HG02798 (cell line): ENCODE measurements at regions not wholly inside any gene's neighbourhood (a gene's known extent, or its start where the extent isn't known, plus 50 kb on each side); places are given as distances from the start of the nearest gene placed in this dataset.

ENCODE experiments used
- ATAC-seq: cut with Tn5 transposase; IDR thresholded peaks from one replicate; pipeline ENCODE4 v1.9.1; 2021; ENCODE audit warnings: mild to moderate bottlenecking; ENCODE audit not compliant: unreplicated experiment, poor library complexity

- no peak for ATAC-seq
Measured at GRCh38 chr2:8622199-8622911, 59.5 kb upstream of the ID2 start.

GRCh38 chr2:8622924-8623465, 58.9 kb upstream of the ID2 start:
- ATAC-seq, result no peak

GRCh38 chr2:8623576-8623957, 58.3 kb upstream of the ID2 start:
- no peak for ATAC-seq

DNA sequence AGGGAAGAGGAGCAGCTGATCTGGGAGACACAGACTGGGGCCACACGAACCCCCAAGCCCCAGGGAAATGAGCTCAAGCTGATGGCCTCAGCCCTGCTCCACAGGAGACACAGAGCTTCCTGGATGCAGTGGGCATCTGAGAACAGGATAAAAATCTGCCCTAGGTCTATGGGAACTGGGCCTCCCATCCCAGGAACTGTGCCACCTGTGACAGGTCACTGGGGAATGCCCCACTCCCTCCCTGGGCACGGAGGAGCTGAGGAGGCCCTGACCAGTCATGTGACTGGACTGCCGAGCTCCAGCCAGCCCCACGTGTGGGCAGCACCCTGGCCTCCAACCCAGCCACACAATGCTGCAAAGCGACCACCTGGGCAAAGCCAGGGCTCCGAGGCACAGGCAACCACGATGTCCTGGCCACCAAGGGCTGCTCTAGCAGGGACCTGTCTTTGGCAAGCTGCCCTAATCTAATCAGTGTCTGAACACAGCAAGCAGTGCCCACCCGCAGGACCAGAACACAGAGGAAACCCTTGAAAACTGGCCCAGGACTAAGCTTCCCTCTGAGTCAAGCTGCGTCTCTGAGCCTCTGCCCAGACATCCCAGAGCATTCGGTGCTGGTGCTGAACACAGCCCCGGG, 57.8 kb upstream of the ID2 start:
- no peak for ATAC-seq

DNA sequence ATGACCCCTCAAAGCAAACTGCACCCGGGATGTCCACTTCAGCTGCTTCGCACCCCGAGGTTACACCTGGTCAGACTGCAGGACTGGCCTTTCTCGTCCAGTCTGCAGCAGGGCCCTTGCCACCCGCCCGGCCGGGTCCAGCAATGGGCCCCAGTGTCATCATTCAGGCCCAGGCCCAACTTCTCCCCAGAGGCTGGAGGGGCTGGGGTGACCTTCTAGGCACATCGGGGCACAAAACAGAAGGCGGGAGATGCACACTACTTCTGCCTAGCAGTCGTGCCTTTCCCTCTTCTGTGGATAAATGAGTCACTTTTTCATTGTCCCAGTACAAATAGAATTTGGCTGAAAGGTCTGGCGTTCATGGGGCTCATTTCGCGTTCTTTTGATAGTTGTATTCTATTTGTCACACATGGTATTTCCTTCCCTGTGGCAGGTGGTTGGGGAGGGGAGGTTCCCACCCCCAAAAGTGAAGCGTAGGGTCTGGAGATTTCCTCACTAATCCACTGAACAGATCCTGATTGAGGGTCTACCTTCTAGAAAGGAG, 56.9 kb upstream of the ID2 start:
- no peak for ATAC-seq

- ATAC-seq, result no peak
Measured at GRCh38 chr2:8625399-8626300, 56.2 kb upstream of the ID2 start.

DNA sequence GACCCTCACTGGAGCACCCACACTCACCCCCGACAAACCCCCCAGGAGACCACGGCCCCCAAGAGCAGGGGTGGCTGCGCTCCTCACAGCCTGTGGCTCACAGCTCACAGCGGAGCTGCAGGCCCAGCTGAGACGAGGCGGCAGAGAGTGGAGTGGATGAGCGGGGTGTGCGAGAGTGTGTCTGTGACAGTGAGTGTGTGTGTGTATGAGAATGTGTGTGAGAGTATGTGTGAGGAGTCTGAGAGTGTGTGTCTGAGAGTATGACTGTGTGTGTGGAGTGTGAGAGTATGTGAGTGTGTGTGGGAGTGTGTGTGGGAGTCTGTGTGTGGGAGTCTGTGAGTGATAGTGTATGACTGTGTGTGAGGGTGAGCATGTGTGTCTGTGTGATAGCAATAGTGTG, 55.3 kb upstream of the ID2 start:
- no peak for ATAC-seq

GRCh38 chr2:8627019-8627691, 54.7 kb upstream of the ID2 start:
- no peak for ATAC-seq

- ATAC-seq, result no peak
Measured at GRCh38 chr2:8627692-8628085, 54.2 kb upstream of the ID2 start.

DNA sequence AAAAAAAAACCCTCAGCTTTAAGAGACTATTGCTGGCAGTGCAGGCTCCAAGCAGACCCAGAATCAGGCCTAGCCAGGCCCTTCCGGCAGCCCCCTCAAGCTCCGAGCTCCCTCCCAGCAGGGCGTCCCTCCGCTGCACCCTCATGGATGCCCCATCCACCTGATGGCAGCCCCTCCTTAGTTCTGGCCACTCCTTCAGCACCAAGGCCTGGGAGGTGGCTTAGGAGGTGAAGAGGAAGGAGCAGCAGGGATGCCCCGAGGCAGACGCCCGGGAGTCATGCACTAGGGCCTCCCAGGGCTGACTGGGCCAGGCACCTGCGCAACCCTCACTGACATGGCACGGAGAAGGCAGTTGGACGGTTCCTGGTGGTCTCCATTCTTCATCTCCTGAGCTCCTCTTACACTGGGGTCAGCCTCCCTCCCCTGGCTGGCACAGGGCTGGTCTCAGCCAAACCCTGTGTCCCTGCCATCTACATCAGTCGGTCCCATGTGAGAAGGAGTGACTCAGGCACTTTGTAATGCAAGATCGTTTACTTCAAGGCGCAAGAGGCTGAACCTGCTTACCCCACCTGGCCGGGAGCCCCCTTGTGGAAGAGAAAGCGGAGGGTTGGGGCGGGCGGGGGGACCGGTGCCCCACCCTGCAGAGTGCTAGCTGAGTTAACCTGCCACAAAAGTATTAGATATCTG, 53.5 kb upstream of the ID2 start:
- no peak for ATAC-seq

GRCh38 chr2:8628866-8629209, 53.0 kb upstream of the ID2 start:
- no peak for ATAC-seq

- no peak for ATAC-seq
Measured at GRCh38 chr2:8629402-8629801, 52.5 kb upstream of the ID2 start.

- no peak for ATAC-seq
Measured at GRCh38 chr2:8630676-8631464, 51.0 kb upstream of the ID2 start.

DNA sequence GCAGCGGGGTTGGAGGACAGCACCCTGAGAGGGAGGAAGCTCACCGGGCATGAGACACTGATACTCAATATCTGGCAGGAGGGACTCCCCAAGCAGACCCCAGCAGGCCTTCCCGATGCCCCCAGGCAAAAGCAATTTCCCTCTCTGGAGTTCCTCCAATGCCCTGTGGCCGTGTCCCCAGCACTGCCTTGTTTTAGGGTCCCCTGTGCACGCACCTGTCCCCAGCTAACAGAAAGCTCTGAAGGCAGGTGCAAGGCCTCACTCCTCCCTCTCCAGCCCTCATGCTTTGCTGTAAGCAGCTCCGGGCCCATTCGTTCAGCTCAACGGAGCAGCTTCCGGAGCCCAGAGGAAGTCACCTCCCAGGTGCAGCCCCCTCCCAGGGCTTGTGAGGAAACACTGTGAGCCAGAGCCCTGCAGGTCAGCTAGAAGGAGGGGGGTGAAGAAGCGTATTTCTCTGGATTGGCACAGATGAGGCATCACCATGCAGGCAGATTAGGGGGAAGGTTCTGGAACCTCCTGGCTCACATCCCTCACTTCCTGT, 50.3 kb upstream of the ID2 start:
- ATAC-seq, result no peak
